GM12878 (cell line): ENCODE measurements at regions not wholly inside any gene's neighbourhood (a gene's known extent, or its start where the extent isn't known, plus 50 kb on each side); places are given as distances from the start of the nearest gene placed in this dataset.

Experiments used
- ATAC-seq: fragments of 200-7000 bp; cut with Tn5 transposase; 3 replicates; pipeline ENCODE4 v1.9.1; 2020; ENCODE audit warnings: mild to moderate bottlenecking, moderate library complexity
- BruUV-seq: library from RNA; stranded (reverse); fragments of 400-500 nt; replicated peaks from 2 replicates; lab custom pipeline; 2021; lab: Mats Ljungman, UMichigan
- CTCF ChIA-PET: fragments of 300-600 bp; sonication (Branson Sonifier 250); formaldehyde crosslinking; extraction: SDS; loops from one replicate; lab custom pipeline; 2021; ENCODE audit warnings: inconsistent platforms; lab: Yijun Ruan, JAX
- POLR2A ChIA-PET: fragments of 350-600 bp; formaldehyde crosslinking; extraction: SDS; loops from one replicate; lab custom pipeline; 2021; ENCODE audit warnings: inconsistent platforms; lab: Charles Lee
- RAD21 ChIA-PET: fragments of 300-600 bp; sonication (Branson Sonifier 250); formaldehyde crosslinking; loops from one replicate; lab custom pipeline; 2023; ENCODE audit warnings: antibody characterized with exemption; ENCODE audit not compliant: unreplicated experiment; lab: Charles Lee
- SMC1A ChIA-PET: fragments of 300-600 bp; sonication (Branson Sonifier 250); formaldehyde crosslinking; loops from one replicate; lab custom pipeline; 2023; ENCODE audit not compliant: unreplicated experiment, uncharacterized antibody; lab: Charles Lee
- DNase-seq: peaks from one replicate; pipeline ENCODE4 v3.0.0-alpha.2; 2011; ENCODE audit warnings: low read depth, low spot score
- FAIRE-seq: peaks from 3 replicates; lab custom pipeline; 2011; peaks lifted over from hg19 to GRCh38; lab: Jason Lieb, UNC
- H2AFZ ChIP-seq: 2 replicates; pipeline ENCODE4 v1.6.0; 2011; ENCODE audit warnings: low read depth, low read length, control low read depth; ENCODE audit not compliant: control insufficient read depth
- H3K27ac ChIP-seq: 2 replicates; pipeline ENCODE4 v1.5.1; 2011; ENCODE audit warnings: control low read depth; ENCODE audit not compliant: control insufficient read depth, insufficient read depth
- H3K27me3 ChIP-seq, 2 experiments: replicated peaks in 1 of 2; 2 replicates each; pipeline versions ENCODE4 v1.6.0 to v1.6.1; 2011; ENCODE audit warnings: low read length in 1 of 2; ENCODE audit not compliant: control insufficient read depth in 2 of 2, insufficient read depth in 2 of 2
- H3K36me3 ChIP-seq, 2 experiments: 2 replicates each; pipeline ENCODE4 v1.5.1; 2011; ENCODE audit warnings: low read length in 1 of 2; ENCODE audit not compliant: control insufficient read depth in 2 of 2, insufficient read depth in 2 of 2
- H3K4me1 ChIP-seq: 2 replicates; pipeline ENCODE4 v1.6.1; 2011; ENCODE audit warnings: mild to moderate bottlenecking, low read length, moderate library complexity, mixed read lengths; ENCODE audit not compliant: control insufficient read depth, insufficient read depth
- H3K4me2 ChIP-seq: 2 replicates; pipeline ENCODE4 v1.6.0; 2011; ENCODE audit warnings: control low read depth; ENCODE audit not compliant: control insufficient read depth, insufficient read depth
- H3K4me3 ChIP-seq: fragments of 200-600 bp; sonication (generic); 2 replicates; pipeline ENCODE4 v1.5.1; 2016
- H3K79me2 ChIP-seq: 2 replicates; pipeline ENCODE4 v1.6.0; 2011; ENCODE audit warnings: low read length; ENCODE audit not compliant: control insufficient read depth, insufficient read depth
- H3K9ac ChIP-seq: 2 replicates; pipeline ENCODE4 v1.8.0; 2011; ENCODE audit warnings: low read length, control low read depth, mixed read lengths; ENCODE audit not compliant: control insufficient read depth, insufficient read depth
- H3K9me3 ChIP-seq: replicated peaks from 3 replicates; pipeline ENCODE4 v1.5.1; 2011; ENCODE audit warnings: mild to moderate bottlenecking, low read length; ENCODE audit not compliant: control insufficient read depth, insufficient read depth
- H4K20me1 ChIP-seq: 2 replicates; pipeline ENCODE4 v1.6.0; 2011; ENCODE audit not compliant: control insufficient read depth, insufficient read depth
- CREM ChIP-seq: IDR thresholded peaks from 2 replicates; pipeline ENCODE4 v1.6.1; 2014; ENCODE audit warnings: antibody characterized with exemption, low read depth
- HDAC2 ChIP-seq: fragments of 200-600 bp; sonication (generic); IDR thresholded peaks from 2 replicates; pipeline ENCODE4 v1.6.1; 2017
- IRF3 ChIP-seq: fragments of 450-650 bp; IDR thresholded peaks from 2 replicates; pipeline ENCODE4 v1.6.1; 2014; ENCODE audit warnings: mild to moderate bottlenecking
- JUND ChIP-seq: IDR thresholded peaks from 2 replicates; pipeline ENCODE4 v1.6.1; 2012; ENCODE audit warnings: low read depth, mild to moderate bottlenecking, low read length, improper control_type of control experiment, moderate library complexity
- LARP7 ChIP-seq: fragments of 450-650 bp; IDR thresholded peaks from 2 replicates; pipeline ENCODE4 v1.6.1; 2017; ENCODE audit warnings: mild to moderate bottlenecking
- MAX ChIP-seq: IDR thresholded peaks from 2 replicates; pipeline ENCODE4 v1.6.1; 2012; ENCODE audit warnings: low read depth, low read length, improper control_type of control experiment
- NFXL1 ChIP-seq: fragments of 450-650 bp; IDR thresholded peaks from 2 replicates; pipeline ENCODE4 v1.6.1; 2017; ENCODE audit warnings: antibody characterized with exemption, mild to moderate bottlenecking, borderline replicate concordance
- PAX8 ChIP-seq: fragments of 450-650 bp; IDR thresholded peaks from 2 replicates; pipeline ENCODE4 v1.6.1; 2017; ENCODE audit warnings: mild to moderate bottlenecking, moderate library complexity
- RELB ChIP-seq: fragments of 450-650 bp; IDR thresholded peaks from 2 replicates; pipeline ENCODE4 v1.6.1; 2017; ENCODE audit warnings: low read depth, mild to moderate bottlenecking, moderate library complexity
- SPI1 ChIP-seq: IDR thresholded peaks from 2 replicates; pipeline ENCODE4 v1.6.1; 2011; ENCODE audit warnings: low read depth, mild to moderate bottlenecking, low read length, moderate library complexity, borderline replicate concordance; ENCODE audit not compliant: insufficient read depth
- SREBF1 ChIP-seq: IDR thresholded peaks from 2 replicates; pipeline ENCODE4 v1.6.1; 2012; ENCODE audit warnings: mild to moderate bottlenecking, low read length
- ZSCAN29 ChIP-seq: fragments of 450-650 bp; IDR thresholded peaks from 2 replicates; pipeline ENCODE4 v1.6.1; 2017; ENCODE audit warnings: mild to moderate bottlenecking, moderate library complexity
- WGBS: methylation state at CpG from one replicate; pipeline ENCODE4 v1.1.6; 2016; ENCODE audit warnings: low lambda C conversion rate; ENCODE audit not compliant: insufficient replicate concordance, insufficient coverage; ENCODE audit errors: missing lambda C conversion rate; 5-methylcytosine and 5-hydroxymethylcytosine counted together
- in situ Hi-C: fragments of 300-500 bp; cut with MboI; formaldehyde crosslinking; loops from 9 replicates; pipeline ENCODE4 v1.14.3; 2018; ENCODE audit warnings: mixed read lengths
- intact Hi-C: fragments of 100-400 bp; cut with micrococcal nuclease; formaldehyde crosslinking; loops from one replicate; pipeline ENCODE4 v1.14.2; 2022; ENCODE audit not compliant: unreplicated experiment
- TF ChIP-seq, protein P1 (sequence below): fragments of 450-650 bp; IDR thresholded peaks from 2 replicates; pipeline ENCODE4 v1.6.1; 2017; ENCODE audit warnings: antibody characterized with exemption, mild to moderate bottlenecking, moderate library complexity

GRCh38 chr9:116060631-116061030 lies 93.0 kb upstream of the PAPPA start:
- H3K9ac ChIP-seq: no peak overlapping the region
- ChIA-PET CTCF (no interaction called here), SMC1A (no interaction called here), POLR2A (no interaction called here), RAD21 (no interaction called here)
- H3K9me3 ChIP-seq: no peaks in the 10 kb centered on the region
- H3K27ac ChIP-seq: no peak overlapping the region
- H2AFZ ChIP-seq: no peak overlapping the region
- H3K4me2 ChIP-seq: no peak overlapping the region
- ATAC-seq (no peak), FAIRE-seq (no peak), DNase-seq (no peak)
- H3K27me3 ChIP-seq: no peaks in the 10 kb centered on the region
- no peak for TF ChIP-seq HDAC2
- no peak for TF ChIP-seq NFXL1
- no peak for TF ChIP-seq IRF3
- TF ChIP-seq ZSCAN29: no peak
- TF ChIP-seq SREBF1: no peak
- TF ChIP-seq SPI1: no peak
- TF ChIP-seq LARP7: no peak
- TF ChIP-seq PAX8: no peak
- TF ChIP-seq RELB: no peak
- TF ChIP-seq JUND: no peak
- TF ChIP-seq CREM: no peak
- TF ChIP-seq, protein P1, sequence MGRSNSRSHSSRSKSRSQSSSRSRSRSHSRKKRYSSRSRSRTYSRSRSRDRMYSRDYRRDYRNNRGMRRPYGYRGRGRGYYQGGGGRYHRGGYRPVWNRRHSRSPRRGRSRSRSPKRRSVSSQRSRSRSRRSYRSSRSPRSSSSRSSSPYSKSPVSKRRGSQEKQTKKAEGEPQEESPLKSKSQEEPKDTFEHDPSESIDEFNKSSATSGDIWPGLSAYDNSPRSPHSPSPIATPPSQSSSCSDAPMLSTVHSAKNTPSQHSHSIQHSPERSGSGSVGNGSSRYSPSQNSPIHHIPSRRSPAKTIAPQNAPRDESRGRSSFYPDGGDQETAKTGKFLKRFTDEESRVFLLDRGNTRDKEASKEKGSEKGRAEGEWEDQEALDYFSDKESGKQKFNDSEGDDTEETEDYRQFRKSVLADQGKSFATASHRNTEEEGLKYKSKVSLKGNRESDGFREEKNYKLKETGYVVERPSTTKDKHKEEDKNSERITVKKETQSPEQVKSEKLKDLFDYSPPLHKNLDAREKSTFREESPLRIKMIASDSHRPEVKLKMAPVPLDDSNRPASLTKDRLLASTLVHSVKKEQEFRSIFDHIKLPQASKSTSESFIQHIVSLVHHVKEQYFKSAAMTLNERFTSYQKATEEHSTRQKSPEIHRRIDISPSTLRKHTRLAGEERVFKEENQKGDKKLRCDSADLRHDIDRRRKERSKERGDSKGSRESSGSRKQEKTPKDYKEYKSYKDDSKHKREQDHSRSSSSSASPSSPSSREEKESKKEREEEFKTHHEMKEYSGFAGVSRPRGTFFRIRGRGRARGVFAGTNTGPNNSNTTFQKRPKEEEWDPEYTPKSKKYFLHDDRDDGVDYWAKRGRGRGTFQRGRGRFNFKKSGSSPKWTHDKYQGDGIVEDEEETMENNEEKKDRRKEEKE: no peak
- TF ChIP-seq MAX: no peak
- no peaks in the 10 kb centered on the region for H3K4me1 ChIP-seq
- H3K4me3 ChIP-seq: no peak overlapping the region
- BruUV-seq: no TSS peak
- H3K36me3 ChIP-seq: no peaks in the 10 kb centered on the region
- intact Hi-C loops (no loop called here), in situ Hi-C loops (no loop called here)
- WGBS: 8% methylated on average over 1 of the region's 1 CpG
- no peaks in the 10 kb centered on the region for H4K20me1 ChIP-seq
- H3K79me2 ChIP-seq: no peaks in the 10 kb centered on the region
